Thyroid gland (tissue), 4 donors: ENCODE measurements at regions not wholly inside any gene's neighbourhood (a gene's known extent, or its start where the extent isn't known, plus 50 kb on each side); places are given as distances from the start of the nearest gene placed in this dataset.

Experiments
- CTCF ChIP-seq, 6 experiments: fragments of 200-600 bp in 3 of 6; fragments of 450-650 bp in 3 of 6; sonication (generic) in 3 of 6; IDR thresholded peaks; one replicate each; pipeline ENCODE4 v1.5.1; 2016 to 2019; ENCODE audit warnings: antibody characterized with exemption in 6 of 6, mild to moderate bottlenecking in 2 of 6, inconsistent platforms in 1 of 6, moderate library complexity in 1 of 6
- POLR2A ChIP-seq, 2 donors: fragments of 450-650 bp; IDR thresholded peaks; one replicate each; pipeline ENCODE4 v1.6.1; 2017; ENCODE audit warnings: antibody characterized with exemption in 2 of 2, mild to moderate bottlenecking in 2 of 2, moderate library complexity in 1 of 2

- TF ChIP-seq CTCF (IDR thresholded peaks at IDR 0.05) (no peak), POLR2A (IDR thresholded peaks at IDR 0.05) (no peak)
Observed at GRCh38 chr20:53739799-53740785, 146.5 kb upstream of the ZNF217 start.
